ENCODE measurements at regions not wholly inside any gene's neighbourhood (a gene's known extent, or its start where the extent isn't known, plus 50 kb on each side); places are given as distances from the start of the nearest gene placed in this dataset.

DNA sequence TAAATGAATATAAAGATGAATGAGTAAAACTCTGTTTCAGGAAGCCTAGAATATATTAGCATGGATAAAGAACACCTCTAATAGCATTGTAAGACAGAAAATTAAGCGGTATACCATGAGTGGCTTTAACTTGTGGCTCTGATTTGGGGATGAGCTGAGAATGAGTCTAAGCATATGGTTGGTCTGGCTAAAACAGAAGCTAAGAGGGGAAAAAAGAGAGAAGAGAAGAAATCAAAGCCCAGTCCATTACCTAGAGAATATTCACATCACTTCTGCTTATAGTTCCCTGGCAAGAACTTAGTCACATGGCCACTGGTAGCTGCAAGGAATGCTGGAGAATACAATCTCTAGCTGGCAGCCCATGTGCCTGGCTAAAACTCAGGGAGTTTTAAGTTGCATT, 414.5 kb downstream of the PRDM5 start:
- no peak overlapping the region for H3K27ac ChIP-seq (ENCODE audit: low read depth)
- WGBS, result 91% methylated on average over 1 of the region's 1 CpG
- no peak overlapping the region for H3K4me3 ChIP-seq (ENCODE audit: low read depth, low read length)
- DNase-seq (ENCODE audit: extremely low spot score), result no peak
- H3K4me1 ChIP-seq (ENCODE audit: insufficient read depth), result no peaks in the 10 kb centered on the region
- no peaks in the 10 kb centered on the region for H3K36me3 ChIP-seq (ENCODE audit: insufficient read depth)

DNA sequence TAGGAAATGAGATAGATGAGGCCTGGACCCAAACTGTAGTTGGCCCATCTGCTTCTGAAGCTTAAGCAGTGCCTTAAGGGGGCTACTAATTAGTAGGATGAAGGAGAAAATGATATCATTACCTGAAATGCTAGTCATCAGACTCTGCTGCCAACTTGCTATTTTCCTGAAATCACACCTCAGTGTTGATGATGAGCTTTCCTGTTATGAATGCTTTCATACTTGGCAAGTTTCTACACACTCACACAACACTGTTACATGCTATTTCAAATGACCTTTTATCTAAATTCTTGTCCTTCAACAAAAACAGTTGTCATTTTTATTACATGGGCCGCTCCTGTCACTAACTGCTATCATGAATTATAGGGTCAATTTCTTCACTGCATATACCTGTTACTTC, 416.0 kb downstream of the PRDM5 start:
- no peaks in the 10 kb centered on the region for H3K4me1 ChIP-seq (ENCODE audit: insufficient read depth)
- H3K36me3 ChIP-seq (ENCODE audit: insufficient read depth), result no peaks in the 10 kb centered on the region
- H3K27ac ChIP-seq (ENCODE audit: low read depth), result no peak overlapping the region
- no peak for DNase-seq (ENCODE audit: extremely low spot score)
- WGBS, result 88% methylated on average over 1 of the region's 1 CpG
- H3K4me3 ChIP-seq (ENCODE audit: low read depth, low read length), result no peak overlapping the region

DNA sequence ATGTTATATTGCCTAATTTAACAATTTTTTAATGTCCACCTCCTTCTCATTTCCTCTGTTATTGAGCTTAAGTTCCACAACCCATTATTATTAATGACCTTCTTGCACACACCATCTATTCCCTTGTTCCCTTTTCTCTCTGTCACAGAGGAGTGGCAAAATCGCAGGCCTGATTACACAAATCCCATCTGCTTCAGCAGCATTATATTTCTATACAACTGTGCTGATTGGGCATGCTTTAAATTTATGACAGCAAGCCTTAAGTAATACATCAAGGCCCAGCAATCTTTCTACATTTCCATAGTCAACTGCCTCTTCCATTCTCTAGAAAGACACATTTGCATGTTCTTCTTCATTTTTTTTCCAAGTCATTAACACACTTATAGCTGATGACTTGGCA, 423.8 kb downstream of the PRDM5 start:
- WGBS, result 62% methylated on average over 1 of the region's 1 CpG
- Histone ChIP-seq H3K36me3 (ENCODE audit: insufficient read depth) (no peaks in the 10 kb centered on the region), H3K4me1 (ENCODE audit: insufficient read depth) (no peaks in the 10 kb centered on the region), H3K27ac (ENCODE audit: low read depth) (no peak overlapping the region), H3K4me3 (ENCODE audit: low read depth, low read length) (no peak overlapping the region)
- DNase-seq (ENCODE audit: extremely low spot score), result no peak

DNA sequence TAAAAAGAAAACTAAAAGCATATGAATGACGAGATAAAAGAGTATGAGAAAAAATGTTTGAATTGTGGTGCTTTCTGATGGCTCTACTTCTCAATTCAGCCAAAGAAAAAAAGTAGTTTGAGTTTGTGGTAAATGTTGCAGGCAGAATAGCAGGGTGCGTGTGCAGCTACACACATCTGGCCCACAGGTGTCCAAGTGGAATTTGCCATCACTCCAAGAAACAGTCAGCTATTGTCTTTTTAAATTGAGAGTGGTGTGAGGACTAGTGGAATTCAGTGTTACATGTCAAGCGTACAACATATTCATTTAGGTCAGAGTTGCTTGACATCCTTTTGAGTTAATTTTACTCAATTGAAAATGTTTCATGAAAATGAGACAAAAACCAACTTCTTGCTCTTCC, 424.8 kb upstream of the MAD2L1 start:
- 90% methylated on average over 3 of the region's 3 CpGs for WGBS
- H3K27ac ChIP-seq (ENCODE audit: low read depth), result no peak overlapping the region
- no peaks in the 10 kb centered on the region for H3K4me1 ChIP-seq (ENCODE audit: insufficient read depth)
- no peaks in the 10 kb centered on the region for H3K36me3 ChIP-seq (ENCODE audit: insufficient read depth)
- DNase-seq (ENCODE audit: extremely low spot score), result no peak
- H3K4me3 ChIP-seq (ENCODE audit: low read depth, low read length), result no peak overlapping the region

DNA sequence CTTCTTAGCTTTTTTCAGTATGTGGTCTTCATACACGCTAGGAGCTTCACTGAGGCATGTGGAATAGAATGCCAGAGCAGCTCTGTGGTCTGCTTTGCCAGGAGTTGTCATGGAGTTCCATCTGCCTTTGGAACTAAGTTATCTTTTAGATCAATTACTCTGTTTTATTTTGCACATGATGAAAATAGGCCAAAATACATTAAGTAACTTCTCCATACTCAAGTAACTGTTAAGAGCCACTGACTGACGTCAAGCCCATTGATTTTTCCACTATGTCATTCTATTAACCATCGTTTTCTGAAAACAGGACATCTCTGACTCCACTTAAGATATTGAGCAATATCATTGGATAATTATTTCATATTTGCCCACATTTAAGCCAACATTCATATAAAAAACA, 415.1 kb upstream of the MAD2L1 start:
- Histone ChIP-seq H3K36me3 (ENCODE audit: insufficient read depth) (no peaks in the 10 kb centered on the region), H3K4me1 (ENCODE audit: insufficient read depth) (no peaks in the 10 kb centered on the region), H3K4me3 (ENCODE audit: low read depth, low read length) (no peak overlapping the region), H3K27ac (ENCODE audit: low read depth) (no peak overlapping the region)
- WGBS, result 61% methylated on average over 3 of the region's 3 CpGs
- no peak for DNase-seq (ENCODE audit: extremely low spot score)

DNA sequence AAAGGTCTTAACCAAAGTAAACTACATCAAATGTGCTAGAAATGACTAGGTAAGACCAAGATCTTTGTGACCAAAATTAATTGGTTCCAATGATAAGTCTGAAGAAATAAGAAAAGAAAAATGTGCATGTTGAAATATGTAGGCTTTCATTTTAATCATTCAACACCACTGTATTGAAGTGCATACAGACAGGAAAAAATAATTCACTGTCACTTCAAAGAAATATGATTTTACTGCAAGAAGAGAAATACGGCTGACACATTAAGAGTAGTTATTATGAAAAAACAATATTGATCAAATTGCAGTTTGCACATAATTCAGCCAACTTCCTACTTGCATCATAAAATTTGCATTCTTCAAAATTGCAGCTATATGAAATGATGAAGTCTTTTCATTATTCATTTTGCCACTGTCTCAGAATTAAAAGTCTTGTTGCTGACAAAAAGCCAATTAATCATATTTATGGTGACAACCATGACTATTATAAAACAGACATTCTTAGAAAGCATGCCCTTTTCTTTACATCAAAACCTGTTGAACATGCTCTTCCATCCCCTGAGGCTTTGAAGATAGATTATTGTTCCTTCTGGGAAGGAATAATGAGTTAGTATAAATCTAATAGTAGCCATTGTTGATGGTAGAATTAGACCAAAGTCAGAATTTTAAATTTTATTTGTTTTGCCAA, 405.9 kb upstream of the MAD2L1 start:
- Histone ChIP-seq H3K4me3 (ENCODE audit: low read depth, low read length) (no peak overlapping the region), H3K27ac (ENCODE audit: low read depth) (no peak overlapping the region), H3K36me3 (ENCODE audit: insufficient read depth) (no peaks in the 10 kb centered on the region), H3K4me1 (ENCODE audit: insufficient read depth) (no peaks in the 10 kb centered on the region)
- 88% methylated on average over 1 of the region's 1 CpG for WGBS
- DNase-seq (ENCODE audit: extremely low spot score), result no peak

DNA sequence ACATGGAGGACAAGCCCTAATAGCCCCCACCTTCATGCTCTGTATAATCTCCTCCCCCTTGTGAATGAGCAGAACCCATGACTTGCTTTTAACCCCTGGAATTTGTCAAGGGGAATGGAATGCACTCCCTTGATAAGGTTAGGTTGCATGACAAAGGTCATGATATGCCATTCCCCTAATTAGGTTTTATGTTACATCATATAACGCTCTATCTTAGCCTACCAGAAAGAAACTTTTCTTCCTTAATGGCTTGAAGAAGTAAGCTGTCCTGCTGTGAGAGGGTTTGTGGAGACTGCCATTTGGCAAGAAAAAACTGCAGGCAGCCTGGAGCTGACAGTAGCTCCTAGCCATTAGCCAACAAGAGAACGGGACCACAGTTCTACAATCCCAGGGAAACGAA, 399.8 kb upstream of the MAD2L1 start:
- Histone ChIP-seq H3K4me1 (ENCODE audit: insufficient read depth) (no peaks in the 10 kb centered on the region), H3K27ac (ENCODE audit: low read depth) (no peak overlapping the region), H3K36me3 (ENCODE audit: insufficient read depth) (no peaks in the 10 kb centered on the region), H3K4me3 (ENCODE audit: low read depth, low read length) (no peak overlapping the region)
- 41% methylated on average over 3 of the region's 3 CpGs for WGBS
- no peak for DNase-seq (ENCODE audit: extremely low spot score)

DNA sequence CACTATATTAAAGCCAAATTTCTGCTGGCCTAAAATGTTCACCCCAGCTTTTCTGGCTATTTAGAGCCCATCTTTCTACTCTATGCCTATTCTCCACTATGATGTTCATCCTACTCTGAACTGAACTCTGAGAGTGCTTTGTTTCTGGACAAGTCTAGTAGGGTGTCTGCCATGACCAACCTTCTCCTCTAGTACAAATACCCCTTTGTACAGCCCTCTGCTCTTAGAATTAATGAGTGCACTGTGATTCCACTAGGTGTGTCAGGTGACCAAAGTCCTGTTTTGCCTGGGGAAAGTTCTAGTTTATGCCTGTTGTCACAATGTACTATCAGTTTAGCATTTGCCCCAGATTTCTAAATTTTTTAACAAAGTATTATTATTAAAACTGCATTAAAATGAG, 388.1 kb upstream of the MAD2L1 start:
- Histone ChIP-seq H3K27ac (ENCODE audit: low read depth) (no peak overlapping the region), H3K4me1 (ENCODE audit: insufficient read depth) (no peaks in the 10 kb centered on the region), H3K36me3 (ENCODE audit: insufficient read depth) (no peaks in the 10 kb centered on the region), H3K4me3 (ENCODE audit: low read depth, low read length) (no peak overlapping the region)
- DNase-seq (ENCODE audit: extremely low spot score), result no peak

DNA sequence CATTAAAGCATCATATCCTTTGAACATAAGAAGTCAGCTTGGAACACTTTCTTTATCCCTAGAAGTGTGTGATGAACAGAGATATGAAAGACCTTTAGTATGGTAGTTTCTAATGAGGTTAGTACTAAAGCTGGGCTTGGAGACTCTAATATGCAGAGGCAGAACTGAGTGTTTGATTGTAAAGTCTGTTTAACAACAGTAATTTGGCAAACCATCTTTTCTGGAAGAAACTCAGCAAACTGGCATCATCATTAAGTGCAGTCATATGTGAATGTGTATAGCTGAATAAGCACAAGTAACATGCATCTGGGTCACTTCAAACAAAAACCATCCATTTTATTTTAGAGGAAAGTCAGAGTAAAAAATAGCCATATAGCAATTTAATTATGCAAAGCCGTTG, 385.9 kb upstream of the MAD2L1 start:
- H3K27ac ChIP-seq (ENCODE audit: low read depth), result no peak overlapping the region
- H3K4me3 ChIP-seq (ENCODE audit: low read depth, low read length), result no peak overlapping the region
- no peaks in the 10 kb centered on the region for H3K36me3 ChIP-seq (ENCODE audit: insufficient read depth)
- no peaks in the 10 kb centered on the region for H3K4me1 ChIP-seq (ENCODE audit: insufficient read depth)
- WGBS, result 87% methylated on average over 1 of the region's 1 CpG
- no peak for DNase-seq (ENCODE audit: extremely low spot score)

DNA sequence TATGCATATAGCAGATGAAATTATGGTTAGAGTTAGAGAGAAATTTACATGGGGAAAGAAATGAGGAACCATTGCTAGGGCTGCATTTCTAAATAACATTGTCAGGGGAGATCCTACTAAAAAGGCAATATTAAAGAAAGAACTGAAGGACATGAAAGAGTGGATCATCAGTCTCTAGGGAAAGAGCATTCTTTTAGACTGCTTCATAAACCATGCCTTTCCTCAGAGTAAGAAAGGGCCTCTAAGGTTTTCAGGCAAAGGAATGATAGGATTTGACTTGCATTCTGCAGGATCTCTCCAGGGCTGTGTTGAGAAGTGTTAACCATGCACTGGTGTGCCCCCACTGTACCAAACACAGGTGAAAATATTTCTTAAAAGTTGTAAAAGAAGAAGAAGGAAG, 385.4 kb upstream of the MAD2L1 start:
- no peak overlapping the region for H3K4me3 ChIP-seq (ENCODE audit: low read depth, low read length)
- no peaks in the 10 kb centered on the region for H3K36me3 ChIP-seq (ENCODE audit: insufficient read depth)
- no peak overlapping the region for H3K27ac ChIP-seq (ENCODE audit: low read depth)
- no peak for DNase-seq (ENCODE audit: extremely low spot score)
- no peaks in the 10 kb centered on the region for H3K4me1 ChIP-seq (ENCODE audit: insufficient read depth)

DNA sequence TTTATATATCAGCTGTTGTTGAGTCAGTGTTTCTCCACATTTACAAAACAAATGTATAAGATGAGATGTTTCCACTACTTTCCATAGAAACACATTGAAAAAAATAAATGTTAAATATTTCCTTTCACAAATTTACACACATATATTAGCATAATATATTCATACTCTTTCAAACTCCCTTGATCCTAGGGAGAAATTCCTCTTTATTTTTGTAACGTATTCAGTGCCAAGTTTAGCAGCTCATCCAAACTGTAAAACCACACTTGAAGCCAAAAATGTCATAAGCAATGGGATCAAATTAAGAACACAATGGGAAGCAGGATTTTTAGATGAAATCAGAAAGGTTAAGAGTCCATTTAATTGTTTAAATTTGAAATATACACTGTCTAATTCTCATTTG, 381.1 kb upstream of the MAD2L1 start:
- WGBS, result 19% methylated on average over 1 of the region's 1 CpG
- Histone ChIP-seq H3K4me1 (ENCODE audit: insufficient read depth) (no peaks in the 10 kb centered on the region), H3K27ac (ENCODE audit: low read depth) (no peak overlapping the region), H3K36me3 (ENCODE audit: insufficient read depth) (no peaks in the 10 kb centered on the region), H3K4me3 (ENCODE audit: low read depth, low read length) (no peak overlapping the region)
- DNase-seq (ENCODE audit: extremely low spot score), result no peak

DNA sequence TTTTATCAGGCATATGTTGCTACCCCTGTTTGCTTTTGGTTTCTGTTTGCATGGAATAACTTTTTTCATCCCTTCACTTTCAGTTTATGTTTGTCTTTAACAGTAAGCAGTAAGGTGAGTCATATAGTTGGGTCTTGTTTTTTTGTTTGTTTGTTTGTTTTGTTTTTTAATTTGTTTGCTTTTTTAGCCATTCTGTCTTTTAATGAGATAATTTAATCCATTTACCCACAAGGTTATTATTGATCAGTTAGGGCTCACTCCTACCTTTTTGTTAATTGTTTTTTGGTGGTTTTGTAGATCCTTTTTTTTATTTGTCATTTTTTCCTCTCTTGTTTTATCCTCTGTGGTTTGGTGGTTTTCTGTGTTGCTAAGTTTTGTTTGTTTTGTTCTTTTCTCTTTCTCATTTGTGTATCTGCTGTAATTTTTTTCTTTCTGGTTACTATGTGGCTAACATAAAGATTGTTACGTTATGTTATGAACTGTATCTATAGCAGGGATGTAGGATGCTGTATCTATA, 379.5 kb upstream of the MAD2L1 start:
- Histone ChIP-seq H3K4me1 (ENCODE audit: insufficient read depth) (no peaks in the 10 kb centered on the region), H3K36me3 (ENCODE audit: insufficient read depth) (no peaks in the 10 kb centered on the region), H3K4me3 (ENCODE audit: low read depth, low read length) (no peak overlapping the region), H3K27ac (ENCODE audit: low read depth) (no peak overlapping the region)
- 89% methylated on average over 1 of the region's 1 CpG for WGBS
- no peak for DNase-seq (ENCODE audit: extremely low spot score)

DNA sequence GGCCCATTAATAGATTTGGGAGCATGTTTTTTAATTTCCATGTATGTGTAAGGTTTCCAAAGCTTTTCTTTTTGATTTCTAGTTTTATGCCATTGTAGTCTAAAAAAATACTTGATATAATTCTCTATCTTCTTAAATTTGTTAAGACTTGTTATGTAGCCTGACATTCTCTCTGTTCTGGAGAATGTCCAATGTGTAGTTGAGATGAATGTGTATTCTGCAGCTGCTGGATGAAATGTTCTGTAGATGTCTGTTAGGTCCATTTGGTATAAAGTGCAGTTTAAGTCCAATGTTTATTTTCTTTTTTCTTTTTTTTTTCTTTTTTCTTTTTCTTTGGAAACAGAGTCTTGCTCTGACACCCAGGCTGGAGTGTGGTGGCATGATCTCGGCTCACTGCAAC, 378.5 kb upstream of the MAD2L1 start:
- Histone ChIP-seq H3K27ac (ENCODE audit: low read depth) (no peak overlapping the region), H3K36me3 (ENCODE audit: insufficient read depth) (no peaks in the 10 kb centered on the region), H3K4me1 (ENCODE audit: insufficient read depth) (no peaks in the 10 kb centered on the region), H3K4me3 (ENCODE audit: low read depth, low read length) (no peak overlapping the region)
- DNase-seq (ENCODE audit: extremely low spot score), result no peak
- 93% methylated on average over 1 of the region's 1 CpG for WGBS

DNA sequence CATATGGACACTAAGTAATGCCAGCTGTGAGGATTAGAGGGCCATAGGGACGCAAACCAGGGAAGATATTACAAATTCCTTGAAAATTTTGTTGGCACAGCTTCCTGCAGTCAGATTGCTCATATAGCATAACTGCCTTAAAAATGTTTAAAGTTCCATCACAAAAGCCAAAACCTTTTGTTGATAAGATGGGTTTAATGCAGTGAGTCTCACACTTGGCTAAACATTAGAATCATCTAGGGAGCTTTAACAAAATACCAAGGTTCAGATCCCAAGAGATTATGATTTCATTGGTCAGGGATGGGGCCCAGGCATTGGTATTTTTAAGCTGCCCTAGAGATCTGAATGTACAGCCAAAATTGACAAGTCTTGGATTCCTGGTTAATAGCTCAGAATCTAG, 376.5 kb upstream of the MAD2L1 start:
- Histone ChIP-seq H3K4me1 (ENCODE audit: insufficient read depth) (no peaks in the 10 kb centered on the region), H3K4me3 (ENCODE audit: low read depth, low read length) (no peak overlapping the region), H3K36me3 (ENCODE audit: insufficient read depth) (no peaks in the 10 kb centered on the region), H3K27ac (ENCODE audit: low read depth) (no peak overlapping the region)
- no peak for DNase-seq (ENCODE audit: extremely low spot score)
- 44% methylated on average over 1 of the region's 1 CpG for WGBS

DNA sequence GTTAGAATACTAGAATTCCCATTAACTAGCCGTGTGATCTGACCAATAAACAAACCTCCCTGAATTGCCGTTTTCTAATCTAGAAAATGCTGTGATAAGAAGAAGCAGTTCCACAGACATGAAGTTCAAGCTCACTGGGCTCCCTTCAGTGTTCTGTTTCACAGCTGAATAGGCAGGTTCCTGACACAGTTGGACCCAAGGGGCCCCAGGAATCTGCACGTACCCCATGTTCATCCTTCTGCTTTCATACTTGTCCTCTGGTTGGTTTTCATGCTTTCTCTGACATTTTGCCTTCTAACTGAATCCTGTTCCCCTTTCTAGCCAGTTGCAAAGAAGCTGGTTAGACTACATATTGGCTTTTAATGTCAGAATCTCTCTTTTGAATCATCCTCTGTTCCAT, 374.1 kb upstream of the MAD2L1 start:
- H3K4me3 ChIP-seq (ENCODE audit: low read depth, low read length), result no peak overlapping the region
- no peak for DNase-seq (ENCODE audit: extremely low spot score)
- WGBS, result 44% methylated on average over 3 of the region's 3 CpGs
- no peaks in the 10 kb centered on the region for H3K4me1 ChIP-seq (ENCODE audit: insufficient read depth)
- H3K27ac ChIP-seq (ENCODE audit: low read depth), result no peak overlapping the region
- H3K36me3 ChIP-seq (ENCODE audit: insufficient read depth), result no peaks in the 10 kb centered on the region
